ENCODE measurements at regions not wholly inside any gene's neighbourhood (a gene's known extent, or its start where the extent isn't known, plus 50 kb on each side); places are given as distances from the start of the nearest gene placed in this dataset.

DNA sequence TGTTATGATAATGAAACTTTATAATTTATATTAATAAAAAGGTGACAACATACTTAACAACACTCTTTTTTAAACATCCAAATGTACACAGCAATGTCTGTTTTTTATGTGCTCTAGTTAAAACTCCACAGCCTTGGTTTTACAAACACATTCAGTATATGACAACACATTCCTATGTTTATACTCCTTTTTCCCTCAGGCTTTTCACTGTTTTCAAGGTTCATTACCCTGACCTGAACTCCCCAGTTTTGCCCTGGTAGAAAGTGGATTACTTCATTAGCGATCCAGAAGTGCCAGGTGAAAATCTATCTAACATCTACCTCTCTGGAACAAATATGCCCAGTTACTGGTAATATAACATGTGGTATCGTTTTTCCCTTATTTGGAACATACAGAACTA lies 340.2 kb upstream of the DDHD1 start:
- H3K9ac ChIP-seq (ENCODE audit: low read length), result no peak overlapping the region
- no peaks in the 10 kb centered on the region for H3K79me2 ChIP-seq (ENCODE audit: low read length)
- no peaks in the 10 kb centered on the region for H3K4me1 ChIP-seq (ENCODE audit: insufficient read depth, low read length)
- ChIA-PET CTCF (no interaction called here), POLR2A (ENCODE audit: unreplicated experiment) (no interaction called here)
- H3K27ac ChIP-seq (ENCODE audit: low read length), result no peak overlapping the region
- no peak overlapping the region for H3K4me3 ChIP-seq (ENCODE audit: low read length)
- H4K20me1 ChIP-seq (ENCODE audit: low read length), result no peaks in the 10 kb centered on the region
- no peak overlapping the region for H2AFZ ChIP-seq (ENCODE audit: low read length)
- no TSS peak for BruUV-seq (replicated peaks)
- H3K9me3 ChIP-seq (ENCODE audit: low read length), result no peaks in the 10 kb centered on the region
- no peak overlapping the region for H3K4me2 ChIP-seq (ENCODE audit: low read length)
- ATAC-seq, result peak; percentile 42
- H3K27me3 ChIP-seq (ENCODE audit: low read length), result no peaks in the 10 kb centered on the region
- no peak for DNase-seq
- H3F3A ChIP-seq (ENCODE audit: low read length, unreplicated experiment), result no peaks in the 10 kb centered on the region
- peaks cover 3% of the 10 kb centered on the region; the same call in 1 of the 2 replicates for H3K9me2 ChIP-seq (replicated peaks; ENCODE audit: low read length)
- intact Hi-C loops (cut with micrococcal nuclease), result no loop called here
- H3K36me3 ChIP-seq (ENCODE audit: low read depth, low read length), result 0 out of 2 replicates have a peak, but pooled peaks cover 3% of the 10 kb centered on the region
- TF ChIP-seq, protein P1, sequence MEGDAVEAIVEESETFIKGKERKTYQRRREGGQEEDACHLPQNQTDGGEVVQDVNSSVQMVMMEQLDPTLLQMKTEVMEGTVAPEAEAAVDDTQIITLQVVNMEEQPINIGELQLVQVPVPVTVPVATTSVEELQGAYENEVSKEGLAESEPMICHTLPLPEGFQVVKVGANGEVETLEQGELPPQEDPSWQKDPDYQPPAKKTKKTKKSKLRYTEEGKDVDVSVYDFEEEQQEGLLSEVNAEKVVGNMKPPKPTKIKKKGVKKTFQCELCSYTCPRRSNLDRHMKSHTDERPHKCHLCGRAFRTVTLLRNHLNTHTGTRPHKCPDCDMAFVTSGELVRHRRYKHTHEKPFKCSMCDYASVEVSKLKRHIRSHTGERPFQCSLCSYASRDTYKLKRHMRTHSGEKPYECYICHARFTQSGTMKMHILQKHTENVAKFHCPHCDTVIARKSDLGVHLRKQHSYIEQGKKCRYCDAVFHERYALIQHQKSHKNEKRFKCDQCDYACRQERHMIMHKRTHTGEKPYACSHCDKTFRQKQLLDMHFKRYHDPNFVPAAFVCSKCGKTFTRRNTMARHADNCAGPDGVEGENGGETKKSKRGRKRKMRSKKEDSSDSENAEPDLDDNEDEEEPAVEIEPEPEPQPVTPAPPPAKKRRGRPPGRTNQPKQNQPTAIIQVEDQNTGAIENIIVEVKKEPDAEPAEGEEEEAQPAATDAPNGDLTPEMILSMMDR (conservative IDR thresholded peaks at IDR 0.05; ENCODE audit: low read depth, low read length), result no peak
- TF ChIP-seq EZH2phosphoT487 (IDR thresholded peaks at IDR 0.05; ENCODE audit: borderline replicate concordance, low read length) (no peak), EZH2 (IDR thresholded peaks at IDR 0.05; ENCODE audit: low read length, unreplicated experiment) (no peak)

DNA sequence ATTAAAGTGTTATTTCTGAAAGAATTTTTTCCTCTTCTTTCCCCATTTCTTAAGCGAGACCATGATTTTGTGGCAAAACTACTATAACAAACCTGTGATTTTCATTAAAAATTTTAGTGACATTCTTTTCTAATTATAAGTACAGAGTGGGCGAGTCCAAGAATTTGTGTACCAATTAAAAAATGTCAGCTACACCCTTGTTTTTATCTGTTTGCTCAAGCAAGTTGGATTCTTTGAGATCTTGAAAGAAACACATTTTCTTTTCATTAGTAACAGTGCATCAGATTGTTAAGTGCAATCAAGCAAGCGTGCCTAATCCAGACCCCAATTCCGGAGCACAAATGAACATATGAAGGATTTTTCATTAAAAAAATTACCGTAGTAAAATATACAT lies 338.8 kb upstream of the DDHD1 start:
- ChIA-PET POLR2A (ENCODE audit: unreplicated experiment) (no interaction called here), CTCF (no interaction called here)
- DNase-seq (no peak), ATAC-seq (no peak; the same call in 1 of the 2 replicates)
- Histone ChIP-seq H4K20me1 (ENCODE audit: low read length) (no peaks in the 10 kb centered on the region), H3K9me2 (replicated peaks; ENCODE audit: low read length) (peaks cover 4% of the 10 kb centered on the region; the same call in 1 of the 2 replicates), H3K4me2 (ENCODE audit: low read length) (no peak overlapping the region), H3K79me2 (ENCODE audit: low read length) (no peaks in the 10 kb centered on the region), H2AFZ (ENCODE audit: low read length) (no peak overlapping the region), H3K9me3 (ENCODE audit: low read length) (no peaks in the 10 kb centered on the region), H3K4me3 (ENCODE audit: low read length) (no peak overlapping the region), H3K4me1 (ENCODE audit: insufficient read depth, low read length) (no peaks in the 10 kb centered on the region), H3K27ac (ENCODE audit: low read length) (no peak overlapping the region), H3K36me3 (ENCODE audit: low read depth, low read length) (no peaks in the 10 kb centered on the region), H3F3A (ENCODE audit: low read length, unreplicated experiment) (no peaks in the 10 kb centered on the region), H3K9ac (ENCODE audit: low read length) (no peak overlapping the region), H3K27me3 (ENCODE audit: low read length) (no peaks in the 10 kb centered on the region)
- intact Hi-C loops (cut with micrococcal nuclease), result loop anchor here (2.0 kb wide), 1 partner anchor 43 kb away; no protein-coding TSS in a partner anchor
- no peak for TF ChIP-seq EZH2 (IDR thresholded peaks at IDR 0.05; ENCODE audit: low read length, unreplicated experiment)
- TF ChIP-seq, protein P1 (conservative IDR thresholded peaks at IDR 0.05; ENCODE audit: low read depth, low read length), result no peak
- no peak for TF ChIP-seq EZH2phosphoT487 (IDR thresholded peaks at IDR 0.05; ENCODE audit: borderline replicate concordance, low read length)
- no TSS peak for BruUV-seq (replicated peaks)

DNA sequence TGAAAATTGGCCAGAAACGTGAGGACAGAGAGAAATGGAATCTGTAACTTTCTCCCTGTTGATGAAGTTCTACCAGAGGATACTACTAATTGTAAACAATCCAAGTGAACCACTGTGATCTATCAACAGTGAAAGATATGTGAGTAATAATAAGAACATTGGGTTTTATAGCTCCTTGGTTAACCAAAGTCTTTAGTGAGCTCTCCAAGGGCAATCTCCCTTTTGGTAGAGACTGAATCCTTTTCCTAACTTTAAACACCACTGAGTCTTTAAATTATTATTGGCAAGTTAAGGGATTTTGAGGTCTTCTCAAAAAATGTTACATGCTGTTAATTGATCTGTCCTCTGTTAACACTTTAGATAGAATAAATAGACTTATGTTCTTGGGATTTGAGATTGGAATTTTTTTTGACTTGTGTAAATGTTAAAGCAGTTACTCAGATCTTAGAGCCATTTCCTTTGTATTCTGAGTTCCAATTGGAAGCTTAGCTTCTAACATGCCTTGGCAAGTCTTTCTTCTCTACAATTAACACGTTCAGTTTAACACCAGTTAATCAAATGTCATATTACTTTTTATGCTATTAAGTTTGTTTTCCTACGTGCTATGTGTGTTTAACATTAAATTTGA lies 338.2 kb upstream of the DDHD1 start:
- Histone ChIP-seq H3K4me1 (ENCODE audit: insufficient read depth, low read length) (no peaks in the 10 kb centered on the region), H3K4me3 (ENCODE audit: low read length) (no peak overlapping the region), H3K27me3 (ENCODE audit: low read length) (no peaks in the 10 kb centered on the region), H3K4me2 (ENCODE audit: low read length) (no peak overlapping the region), H3K9me2 (replicated peaks; ENCODE audit: low read length) (peaks cover 4% of the 10 kb centered on the region; the same call in 1 of the 2 replicates), H2AFZ (ENCODE audit: low read length) (no peak overlapping the region), H3K79me2 (ENCODE audit: low read length) (no peaks in the 10 kb centered on the region), H3K27ac (ENCODE audit: low read length) (no peak overlapping the region), H3F3A (ENCODE audit: low read length, unreplicated experiment) (no peaks in the 10 kb centered on the region), H4K20me1 (ENCODE audit: low read length) (no peaks in the 10 kb centered on the region), H3K9me3 (ENCODE audit: low read length) (no peaks in the 10 kb centered on the region), H3K36me3 (ENCODE audit: low read depth, low read length) (no peaks in the 10 kb centered on the region), H3K9ac (ENCODE audit: low read length) (no peak overlapping the region)
- POLR2A ChIA-PET (ENCODE audit: unreplicated experiment), result no interaction called here
- peak; percentile 67 for ATAC-seq
- DNase-seq, result peak; percentile 21
- TF ChIP-seq EZH2phosphoT487 (IDR thresholded peaks at IDR 0.05; ENCODE audit: borderline replicate concordance, low read length) (no peak), EZH2 (IDR thresholded peaks at IDR 0.05; ENCODE audit: low read length, unreplicated experiment) (no peak)
- TF ChIP-seq, protein P1 (conservative IDR thresholded peaks at IDR 0.05; ENCODE audit: low read depth, low read length), result no peak
- intact Hi-C loops (cut with micrococcal nuclease), result loop anchor here (2.0 kb wide), 1 partner anchor 43 kb away; no protein-coding TSS in a partner anchor
- CTCF ChIA-PET, result no interaction called here
- TSS peak; percentile 43 for BruUV-seq (replicated peaks)

Measured in PC-3 (cell line).